ENCODE measurements at regions not wholly inside any gene's neighbourhood (a gene's known extent, or its start where the extent isn't known, plus 50 kb on each side); places are given as distances from the start of the nearest gene placed in this dataset.

- TF ChIP-seq CTCF (optimal IDR thresholded peaks at IDR 0.05 in 1 of 3, IDR thresholded peaks at IDR 0.05 in 1 of 3, conservative IDR thresholded peaks at IDR 0.05 in 1 of 3; ENCODE audit: extremely low read depth in 1 of 3, insufficient read depth in 2 of 3, low read length in 3 of 3) (no peak), EZH2 (IDR thresholded peaks at IDR 0.05; ENCODE audit: low read length) (no peak)
These were observed 282.6 kb downstream of the VPS13C start for GRCh38 chr15:61777689-61778088.

All from keratinocyte (primary cell).